Myocyte (in vitro differentiated cells): ENCODE measurements at regions not wholly inside any gene's neighbourhood (a gene's known extent, or its start where the extent isn't known, plus 50 kb on each side); places are given as distances from the start of the nearest gene placed in this dataset.
"Not testable (repeated sequence)": the region's sequence is repeated elsewhere in the genome, so short reads cannot be mapped to it uniquely, and the experiment has no call there.

Experiments
- DNase-seq: peaks from one replicate; pipeline ENCODE4 v3.0.0-alpha.2; 2012; ENCODE audit warnings: low read depth

DNA sequence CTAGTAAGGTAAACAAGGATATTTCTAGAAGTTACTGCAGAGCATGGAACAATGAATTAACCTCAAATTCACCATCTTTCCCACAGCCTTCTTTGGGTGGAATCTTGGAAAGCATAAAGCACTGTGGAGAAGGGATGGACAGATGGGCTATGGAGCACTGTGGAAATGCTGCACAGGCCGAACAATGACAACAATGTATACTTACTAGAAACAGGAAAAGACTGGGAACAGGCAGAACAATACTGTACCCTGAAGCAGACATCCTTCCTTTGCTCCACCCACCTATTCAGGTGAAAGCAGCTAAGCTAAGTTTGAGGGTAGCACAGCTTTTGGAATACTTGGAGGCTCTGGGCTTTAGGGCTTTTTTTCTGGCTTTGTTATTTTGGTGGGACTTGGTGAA, 250.6 kb upstream of the KLF8 start:
- DNase-seq, result no peak

DNA sequence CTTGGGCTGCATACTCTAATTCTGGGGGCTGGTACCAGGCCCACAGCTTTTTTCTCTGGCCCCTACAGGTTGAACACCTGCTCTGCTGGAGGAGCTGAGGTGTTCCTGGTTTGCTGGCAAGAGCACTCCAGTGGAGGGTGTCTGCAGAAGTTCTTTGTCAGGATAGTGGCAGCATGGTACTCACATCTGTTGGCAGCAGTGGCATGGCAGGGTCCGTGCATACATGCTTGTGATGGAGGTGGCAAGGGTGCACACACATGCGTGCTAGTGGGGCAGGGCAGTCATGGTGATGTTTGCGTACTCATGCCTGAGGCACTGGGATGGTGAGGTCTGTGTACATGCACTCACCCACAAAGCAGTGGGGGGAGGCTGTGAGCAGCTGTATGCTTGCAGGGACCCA, 235.5 kb upstream of the KLF8 start:
- no peak for DNase-seq

DNA sequence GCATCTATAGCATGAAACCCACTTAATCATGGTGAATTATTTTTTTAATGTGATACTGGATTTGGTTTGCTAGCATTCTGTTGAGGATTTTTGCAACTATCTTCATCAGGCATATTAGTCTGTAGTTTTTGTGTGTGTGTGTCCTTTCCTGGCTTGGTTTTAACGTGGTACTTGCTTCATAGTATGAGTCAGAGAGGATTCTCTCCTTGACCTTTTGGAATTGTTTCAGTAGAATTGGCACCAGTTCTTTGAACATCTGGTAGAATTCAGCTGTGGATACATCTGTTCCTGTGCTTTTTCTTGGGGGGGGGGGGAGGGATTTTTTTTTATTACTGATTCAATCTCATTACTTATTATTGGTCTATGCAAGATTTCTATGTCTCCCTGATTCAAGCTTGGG, 232.0 kb upstream of the KLF8 start:
- DNase-seq, result peak; percentile 54

DNA sequence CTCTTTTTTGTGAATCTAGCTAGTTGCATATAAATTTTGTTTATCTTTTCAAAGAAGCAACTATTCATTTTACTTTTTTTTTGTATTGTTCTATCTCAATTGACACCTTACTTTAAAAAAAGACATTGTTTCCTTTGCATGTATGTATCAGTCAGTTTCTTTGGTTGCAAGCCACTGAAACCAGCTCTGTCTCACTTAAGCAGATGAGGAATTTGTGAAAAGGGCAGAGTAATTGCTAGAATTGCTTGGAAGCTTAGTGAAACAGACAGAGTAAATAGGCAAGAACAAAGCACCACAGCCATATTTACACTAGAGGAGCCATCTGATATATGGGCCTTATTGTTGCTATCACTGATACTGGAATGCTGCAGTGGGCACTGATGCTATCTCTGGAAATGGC, 231.4 kb upstream of the KLF8 start:
- DNase-seq, result no peak

DNA sequence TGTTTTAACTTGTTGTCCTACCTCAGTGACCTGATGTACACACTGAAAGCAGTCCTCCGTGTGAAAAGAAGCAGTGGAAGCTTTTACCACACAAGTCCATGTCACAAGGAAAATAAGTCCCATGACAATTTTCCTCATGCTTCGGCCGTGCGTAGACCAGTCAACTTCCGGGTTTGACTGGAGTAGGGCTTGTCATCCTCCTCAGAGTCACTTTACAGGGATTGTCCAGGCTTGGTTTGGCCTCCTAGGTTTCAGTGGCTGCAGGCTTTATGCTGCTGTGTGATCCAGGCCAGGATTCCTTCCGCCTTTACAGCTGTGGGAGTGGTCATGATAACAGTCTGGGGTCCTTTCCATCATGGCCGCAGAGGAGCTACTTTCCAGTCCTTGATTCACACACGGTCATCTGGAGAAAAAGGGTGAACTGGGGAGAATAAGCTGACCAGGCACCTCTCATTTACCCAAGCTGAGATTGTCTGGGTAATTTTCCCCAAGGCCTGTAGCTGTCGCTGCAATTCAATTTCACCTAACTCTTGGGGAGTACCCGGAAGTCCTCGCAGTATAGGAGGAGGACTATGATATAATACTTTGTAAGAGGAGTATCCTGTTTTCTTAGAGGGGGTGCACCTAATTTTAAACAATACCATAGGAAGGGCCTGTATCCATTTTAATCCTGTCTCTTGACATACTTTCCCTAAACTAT, 206.1 kb upstream of the KLF8 start:
- no peak for DNase-seq

DNA sequence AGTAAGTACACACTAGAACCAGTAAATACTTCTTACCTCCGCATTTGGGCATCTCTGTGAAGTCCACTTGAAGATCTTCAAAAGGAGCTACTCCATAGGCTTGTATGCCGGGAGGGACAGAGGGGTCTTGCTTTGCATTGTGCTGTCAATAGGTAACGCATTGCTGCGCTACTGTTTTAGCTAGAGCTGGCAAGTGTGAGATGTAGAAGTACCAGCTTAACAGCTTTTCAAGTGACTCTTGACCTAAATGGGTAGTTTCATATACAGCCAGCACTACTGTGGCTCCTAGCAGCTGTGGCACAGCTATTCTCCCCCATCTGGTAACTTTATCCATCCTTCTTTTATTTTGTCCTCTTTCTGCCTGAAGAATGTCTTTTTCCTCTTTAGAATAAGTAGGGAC, 205.3 kb upstream of the KLF8 start:
- no peak for DNase-seq

DNA sequence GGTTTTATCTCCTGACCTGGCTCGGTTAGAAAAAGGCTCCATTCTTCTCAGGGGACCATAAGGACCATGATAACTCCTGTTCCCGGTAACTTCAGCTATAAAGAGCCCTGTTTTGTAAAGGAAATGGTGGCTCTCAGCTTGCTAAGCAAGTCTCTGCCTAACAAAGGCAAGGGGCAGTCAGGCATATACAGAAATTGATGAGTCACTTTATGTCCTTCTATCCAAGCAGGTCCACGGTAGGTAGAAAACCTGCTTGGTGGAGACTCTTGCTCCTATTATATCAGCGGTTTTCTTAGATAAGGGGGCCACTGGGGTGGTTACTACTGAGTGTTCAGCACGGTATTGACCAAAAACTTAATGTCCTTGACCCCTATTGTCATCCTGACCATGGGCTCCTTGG, 203.0 kb upstream of the KLF8 start:
- DNase-seq, result no peak

DNA sequence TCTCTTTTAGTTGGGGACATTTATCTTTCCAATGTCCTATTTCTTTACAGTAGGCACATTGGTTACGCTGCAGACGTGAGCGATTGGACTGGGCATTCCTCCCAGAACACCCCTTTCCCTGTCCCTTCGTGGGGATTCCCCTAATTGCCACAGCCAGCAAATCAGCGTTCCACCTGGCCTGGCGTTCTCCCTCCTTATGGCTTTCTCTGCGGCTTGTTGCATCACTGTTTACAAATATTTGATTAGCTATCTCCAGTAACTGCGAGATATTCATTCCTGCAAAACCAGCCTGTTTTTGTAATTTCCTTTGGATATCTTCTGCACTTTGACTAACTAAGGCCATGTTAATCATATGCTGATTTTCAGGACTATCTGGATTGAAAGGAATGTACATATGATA, 202.5 kb upstream of the KLF8 start:
- DNase-seq, result no peak

DNA sequence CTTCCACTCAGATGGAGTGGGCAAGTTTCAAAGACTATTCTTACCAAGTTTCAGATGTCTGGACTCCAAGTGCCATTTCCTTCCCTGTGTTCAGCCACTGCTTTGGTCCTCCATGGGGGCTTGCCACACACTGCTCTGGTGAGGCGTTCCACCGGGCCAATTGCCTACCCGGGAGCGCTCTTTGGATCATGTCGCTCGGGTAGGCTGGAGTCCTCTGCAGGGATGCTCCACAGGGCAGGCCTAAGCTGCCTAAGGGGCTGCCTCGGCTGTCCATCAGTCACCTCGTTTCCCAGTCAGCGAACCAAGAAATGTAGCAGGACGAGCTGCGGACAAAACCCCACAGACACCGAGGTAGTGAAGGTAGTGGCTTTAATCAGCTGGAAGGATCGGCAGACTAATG, 200.7 kb upstream of the KLF8 start:
- DNase-seq, result no peak

DNA sequence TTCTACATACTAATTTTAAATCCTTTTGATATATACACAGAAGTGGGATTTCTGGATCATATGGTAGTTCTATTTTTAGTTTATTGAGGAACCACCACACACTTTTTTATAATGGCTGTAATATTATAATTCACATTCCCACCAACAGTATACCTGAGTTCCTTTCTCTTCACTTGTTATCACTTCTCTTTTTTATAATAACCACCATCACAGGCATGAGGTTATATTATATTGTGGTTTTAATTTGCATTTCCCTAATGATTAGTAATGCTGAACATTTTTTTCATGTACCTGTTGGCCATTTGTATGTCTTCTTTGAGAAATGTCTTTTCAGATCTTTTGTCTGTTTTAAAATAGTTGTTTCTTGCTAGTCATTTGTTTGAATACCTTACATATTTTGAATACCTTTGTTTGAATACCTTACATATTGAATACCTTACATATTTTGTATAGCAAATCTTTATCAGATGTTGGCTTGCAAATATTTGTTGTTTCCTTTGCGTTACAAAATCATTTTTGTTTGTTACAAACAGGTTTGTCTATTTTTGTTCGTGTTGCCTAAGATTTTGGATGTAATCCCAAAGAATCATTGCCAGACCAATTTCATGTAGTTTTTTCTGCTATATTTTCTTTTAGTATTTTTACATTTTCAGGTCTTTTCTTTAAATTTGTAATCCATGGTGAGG, 198.5 kb upstream of the KLF8 start:
- no peak for DNase-seq

DNA sequence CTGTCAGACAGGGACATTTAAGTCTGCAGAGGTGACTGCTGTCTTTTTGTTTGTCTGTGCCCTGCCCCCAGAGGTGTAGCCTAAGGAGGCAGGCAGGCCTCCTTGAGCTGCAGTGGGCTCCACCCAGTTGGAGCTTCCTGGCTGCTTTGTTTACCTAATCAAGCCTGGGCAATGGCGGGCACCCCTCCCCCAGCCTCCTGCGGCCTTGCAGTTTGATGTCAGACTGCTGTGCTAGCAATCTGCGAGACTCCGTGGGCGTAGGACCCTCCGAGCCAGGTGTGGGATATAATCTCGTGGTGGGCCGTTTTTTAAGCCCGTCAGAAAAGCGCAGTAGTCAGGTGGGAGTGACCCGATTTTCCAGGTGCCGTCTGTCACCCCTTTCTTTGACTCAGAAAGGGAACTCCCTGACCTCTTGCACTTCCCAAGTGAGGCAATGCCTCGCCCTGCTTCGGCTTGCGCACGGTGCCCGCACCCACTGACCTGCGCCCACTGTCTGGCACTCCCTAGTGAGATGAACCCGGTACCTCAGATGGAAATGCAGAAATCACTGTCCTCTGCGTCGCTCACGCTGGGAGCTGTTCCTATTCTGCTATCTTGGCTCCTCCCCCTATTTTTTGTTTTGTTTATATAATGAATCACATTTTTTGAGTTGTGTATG, 179.4 kb upstream of the KLF8 start:
- DNase-seq, result not testable (repeated sequence)

DNA sequence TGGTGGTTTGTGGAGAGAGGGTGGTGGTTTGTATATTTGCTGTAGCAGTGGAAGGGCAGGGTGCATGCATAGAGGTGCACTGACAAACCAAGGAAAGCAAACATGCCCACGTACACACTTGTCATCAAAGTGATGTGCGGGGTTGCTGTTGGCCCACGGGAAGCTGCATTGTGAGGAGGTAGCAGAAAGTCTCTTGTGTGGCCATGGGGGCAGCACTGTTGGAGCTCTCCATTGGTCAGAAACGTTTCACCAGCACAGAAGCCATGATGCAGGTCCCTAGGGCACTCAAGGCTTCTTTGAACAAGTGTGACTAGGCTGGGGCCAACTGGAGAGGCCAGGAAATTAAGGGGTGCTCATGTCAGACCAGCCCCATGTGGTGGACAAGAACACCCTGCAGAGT, 174.8 kb upstream of the KLF8 start:
- no peak for DNase-seq

DNA sequence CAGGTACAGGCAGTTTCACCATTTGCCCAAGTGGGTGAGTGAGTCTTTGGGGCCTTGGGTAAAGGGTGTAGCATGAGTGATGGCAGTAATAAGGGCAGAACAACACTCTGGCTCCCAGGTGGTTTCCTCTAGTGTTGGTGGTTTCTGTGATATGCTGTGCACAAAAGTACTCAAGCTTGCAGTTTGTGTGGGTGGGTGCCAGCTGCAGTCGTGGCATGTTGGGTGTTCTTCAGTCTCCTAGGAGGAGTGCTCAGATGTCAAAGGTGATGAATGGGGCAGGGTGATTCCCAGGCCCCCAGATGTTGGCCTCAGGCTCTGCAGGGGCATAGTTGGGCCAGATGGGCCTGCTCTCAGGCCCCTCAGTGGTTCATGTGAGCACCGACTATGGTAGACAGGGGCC, 166.1 kb upstream of the KLF8 start:
- no peak for DNase-seq

DNA sequence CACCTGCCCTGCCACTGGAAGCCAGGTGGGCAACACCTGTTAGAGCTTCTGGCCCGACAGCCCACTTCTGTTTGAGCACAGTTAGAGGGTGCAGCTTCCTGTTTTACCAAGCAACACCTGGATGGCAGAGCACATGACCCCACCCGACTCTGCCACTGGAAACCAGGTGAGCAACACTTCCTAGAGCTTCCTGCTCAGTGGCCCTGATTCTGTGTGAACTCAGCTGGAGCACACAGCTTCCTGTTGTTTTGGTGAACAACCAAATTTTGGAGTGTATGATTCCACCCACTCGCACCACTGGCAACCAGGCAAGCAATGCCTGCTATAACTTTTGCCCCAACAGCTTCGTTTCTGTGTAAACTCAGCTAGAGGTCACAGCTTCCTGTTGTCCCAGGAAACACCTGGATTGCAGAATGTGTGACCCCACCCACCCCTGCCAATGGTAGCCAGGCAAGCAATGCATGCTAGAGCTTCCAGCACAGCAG, 163.8 kb upstream of the KLF8 start:
- DNase-seq, result no peak

DNA sequence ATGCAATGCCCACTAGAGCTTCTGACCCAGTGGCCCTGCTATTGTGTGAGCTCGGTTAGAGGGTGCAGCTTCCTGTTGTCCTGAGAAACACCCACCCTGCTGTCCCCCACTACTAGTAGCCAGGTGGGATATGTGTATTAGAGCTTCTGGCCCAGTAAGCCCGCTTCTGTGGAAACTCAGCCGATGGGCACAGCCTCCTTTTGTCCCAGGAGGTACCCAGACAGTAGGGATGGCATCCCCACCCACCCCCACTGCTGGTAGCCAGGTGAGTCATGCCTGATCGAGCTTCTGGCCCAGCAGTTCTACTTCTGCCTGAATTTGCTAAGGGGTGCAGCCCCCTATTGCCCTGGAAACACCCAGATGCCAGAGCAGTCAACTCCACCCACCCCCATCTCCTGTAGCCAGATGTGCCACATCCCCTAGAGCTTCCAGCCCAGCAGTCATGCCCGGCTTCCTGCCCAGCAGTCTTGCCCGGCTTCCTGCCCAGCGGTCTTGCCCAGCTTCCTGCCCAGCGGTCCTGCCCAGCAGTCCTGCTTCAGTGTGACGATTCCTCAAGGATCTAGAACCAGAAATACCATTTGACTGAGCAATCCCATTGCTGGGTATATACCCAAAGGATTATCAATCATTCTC, 162.7 kb upstream of the KLF8 start:
- DNase-seq, result no peak

DNA sequence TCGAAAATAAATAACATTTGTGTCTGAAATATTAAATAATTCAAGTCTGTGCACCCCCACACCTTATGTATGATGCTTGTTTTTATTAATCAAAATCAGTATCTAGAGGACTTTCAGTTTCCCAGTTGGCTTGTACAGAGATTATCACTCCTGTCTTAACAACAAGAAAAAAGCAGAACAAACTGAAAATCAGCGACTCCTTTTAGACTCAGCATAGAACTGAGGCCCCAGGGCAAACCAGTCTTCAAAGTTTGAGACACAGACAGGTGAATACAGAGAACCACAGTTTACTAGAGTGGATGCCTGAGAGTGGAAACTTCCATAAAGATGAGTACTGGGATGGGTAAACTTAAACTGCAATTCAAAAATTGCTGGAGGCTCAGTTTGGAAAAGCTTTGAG, 142.8 kb upstream of the KLF8 start:
- no peak for DNase-seq

DNA sequence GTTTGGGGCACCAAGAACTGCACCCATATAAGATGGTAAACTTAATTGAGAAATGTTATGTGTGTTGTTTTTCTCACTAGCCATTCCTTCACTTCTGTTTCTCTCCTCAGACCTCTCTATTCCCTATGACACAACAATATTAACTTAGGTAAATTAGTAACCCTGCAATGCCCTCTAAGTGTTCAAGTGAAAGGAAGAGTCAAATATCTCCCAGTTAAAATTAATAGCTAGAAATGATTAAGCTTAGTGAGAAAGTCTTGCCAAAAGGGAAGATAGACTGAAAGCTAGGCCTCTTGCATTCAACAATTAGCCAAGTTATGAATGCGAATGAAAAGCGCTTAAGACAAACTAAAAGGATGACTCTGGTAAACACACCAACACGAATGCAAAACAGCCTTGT, 132.9 kb upstream of the KLF8 start:
- DNase-seq, result no peak

DNA sequence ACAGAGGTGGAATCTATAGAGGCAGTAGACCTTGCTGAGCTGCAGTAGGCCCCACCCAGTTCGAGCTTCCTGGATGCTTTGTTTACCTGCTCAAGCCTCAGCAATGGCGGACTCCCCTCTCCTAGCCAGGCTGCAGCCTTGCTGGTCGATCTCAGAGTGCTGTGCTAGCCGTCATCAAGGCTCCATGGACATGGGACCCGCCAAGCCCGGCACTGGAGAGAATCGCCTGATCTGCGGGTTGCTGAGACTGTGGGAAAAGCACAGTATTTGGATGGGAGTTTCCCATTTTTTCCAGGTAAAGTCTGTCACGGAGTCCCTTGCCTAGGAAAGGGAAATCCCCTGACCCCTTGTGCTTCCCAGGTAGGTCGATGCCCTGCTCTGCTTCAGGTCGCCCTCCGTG, 124.8 kb upstream of the KLF8 start:
- no peak for DNase-seq

DNA sequence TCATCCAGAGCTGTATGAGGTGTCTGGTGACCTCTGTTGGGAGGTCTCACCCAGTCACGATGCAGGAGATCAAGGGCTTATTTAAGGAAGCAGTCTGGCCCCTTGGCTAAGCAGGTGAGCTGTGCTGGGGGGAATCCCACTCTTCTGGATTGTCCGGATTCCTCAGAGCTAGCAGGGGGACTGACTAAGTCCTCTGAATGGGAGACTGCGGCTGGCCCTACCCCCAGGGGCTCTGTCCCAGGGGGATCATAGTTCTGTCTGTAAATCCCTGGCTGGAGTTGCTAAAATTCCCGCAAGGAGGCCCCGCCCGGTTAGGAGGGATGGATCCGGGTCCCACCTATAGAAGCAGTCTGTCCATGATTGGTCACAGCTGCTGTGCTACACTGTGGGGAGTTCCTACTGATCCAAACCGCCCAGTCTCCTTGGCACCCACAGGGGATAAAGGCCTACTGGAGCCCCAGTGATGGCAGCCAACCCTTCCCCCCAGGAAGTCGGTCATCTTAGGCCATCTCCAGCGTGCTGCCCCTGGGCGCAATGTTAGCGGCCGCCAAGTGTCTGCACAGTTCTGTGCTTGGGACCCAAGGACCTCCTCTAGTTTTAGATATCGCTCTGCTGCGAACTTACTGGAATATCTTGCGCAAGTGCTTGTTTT, 118.2 kb upstream of the KLF8 start:
- DNase-seq, result no peak

DNA sequence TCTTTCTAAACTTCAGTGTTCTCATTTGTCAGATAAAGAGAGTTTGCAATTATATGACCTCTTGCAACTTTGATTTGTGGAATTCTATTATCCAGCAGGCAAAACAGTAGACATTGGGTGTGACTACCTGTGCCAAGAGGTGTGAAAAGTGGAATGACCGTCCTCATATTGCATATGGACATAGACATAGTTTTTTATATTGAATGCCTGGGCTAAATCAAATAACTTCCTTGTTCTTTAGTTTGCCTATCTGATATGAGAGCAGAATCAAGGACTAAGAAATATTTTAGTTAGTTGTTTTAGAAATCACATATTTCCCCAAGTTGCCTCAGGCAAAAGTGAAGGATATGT, 117.7 kb upstream of the KLF8 start:
- DNase-seq, result no peak

DNA sequence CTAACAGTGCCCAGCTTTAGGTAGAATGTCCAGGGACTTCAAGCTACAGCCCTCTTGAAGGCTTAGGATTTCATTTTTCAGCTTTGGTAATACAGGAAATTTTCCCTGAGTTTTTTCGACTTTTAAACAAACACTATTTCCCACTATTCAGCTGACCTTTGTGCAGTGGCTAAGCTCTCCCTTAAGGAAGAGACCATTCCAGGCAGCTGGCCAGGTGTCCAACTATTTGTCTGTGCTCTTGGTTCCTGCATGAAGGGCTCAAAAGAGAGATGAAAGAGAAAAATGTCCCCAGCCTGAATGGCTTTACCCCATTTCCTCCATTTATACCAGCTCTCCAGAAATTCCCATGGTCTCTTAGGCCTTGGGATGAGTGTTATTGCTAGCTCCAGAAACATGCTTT, 111.9 kb upstream of the KLF8 start:
- no peak for DNase-seq

DNA sequence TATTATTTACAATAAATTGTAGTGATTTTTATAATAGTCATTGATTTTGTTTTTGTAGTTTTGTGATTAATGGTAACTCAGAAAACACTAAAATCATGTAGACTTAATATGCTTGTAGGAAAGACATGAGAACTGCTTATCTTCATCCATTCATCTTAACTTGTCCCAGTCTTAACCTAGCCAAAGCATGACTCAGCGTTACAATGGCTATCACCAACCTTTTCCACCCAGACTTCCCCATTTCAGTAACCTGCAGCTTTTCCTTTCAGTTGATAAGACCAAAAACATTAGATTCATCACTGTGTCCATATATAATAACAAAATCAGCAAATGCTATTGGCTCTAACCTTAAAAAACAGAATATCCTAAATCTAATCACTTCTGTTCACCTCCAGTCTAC, 106.2 kb upstream of the KLF8 start:
- DNase-seq, result no peak
